NCI-H524 (cell line): ENCODE measurements at regions not wholly inside any gene's neighbourhood (a gene's known extent, or its start where the extent isn't known, plus 50 kb on each side); places are given as distances from the start of the nearest gene placed in this dataset.
"Not testable (repeated sequence)": the region's sequence is repeated elsewhere in the genome, so short reads cannot be mapped to it uniquely, and the experiment has no call there.

Experiments used
- DNase-seq, 2 experiments: peaks; one replicate each; lab custom pipeline; 2025; lab: John Stamatoyannopoulos, UW

GRCh38 chr6:139990856-139991465 is 616.5 kb upstream of the CITED2 start:
- no peak for DNase-seq

DNA sequence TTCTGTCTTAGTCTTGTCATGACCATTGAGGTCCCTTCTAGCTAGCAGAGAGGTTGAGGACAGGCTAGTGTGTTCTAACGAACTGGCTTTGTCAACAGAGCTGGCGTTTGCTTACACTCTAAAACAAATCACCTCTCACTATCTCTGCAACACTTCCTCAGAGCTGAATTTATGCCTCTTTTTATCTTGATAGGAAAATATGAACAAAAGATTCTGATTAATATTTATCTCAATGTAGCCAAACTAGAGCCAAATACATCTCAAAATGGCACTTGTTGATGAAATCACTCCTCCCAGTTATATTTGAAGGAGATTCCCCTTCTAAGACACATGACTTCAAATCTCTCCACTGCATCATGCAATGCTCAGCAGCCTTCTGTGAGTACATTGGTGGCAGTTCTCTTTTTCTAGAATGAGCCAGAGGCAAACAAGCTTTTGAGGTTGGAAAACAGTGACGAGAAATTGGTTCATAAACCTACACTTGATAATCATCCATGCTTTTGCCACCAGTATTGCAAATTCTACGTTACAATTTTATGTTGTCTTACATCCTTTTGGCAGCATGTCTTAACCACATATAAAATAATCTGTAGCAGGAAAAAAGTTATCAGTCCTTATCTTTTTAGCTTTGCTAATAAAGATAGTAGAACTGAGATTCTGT is 615.7 kb upstream of the CITED2 start:
- no peak for DNase-seq

- no peak for DNase-seq
Observed at GRCh38 chr6:139988685-139989084, 614.2 kb upstream of the CITED2 start.

- no peak for DNase-seq
Observed at GRCh38 chr6:139987091-139987490, 612.6 kb upstream of the CITED2 start.

- DNase-seq = no peak
Observed at GRCh38 chr6:139985236-139985815, 610.9 kb upstream of the CITED2 start.

GRCh38 chr6:139984317-139984716 is 609.9 kb upstream of the CITED2 start:
- DNase-seq = no peak

- no peak for DNase-seq
Observed at GRCh38 chr6:139983555-139984276, 609.3 kb upstream of the CITED2 start.

GRCh38 chr6:139982652-139983295 is 608.3 kb upstream of the CITED2 start:
- no peak for DNase-seq

- DNase-seq = no peak
Observed at GRCh38 chr6:139982195-139982594, 607.7 kb upstream of the CITED2 start.

DNA sequence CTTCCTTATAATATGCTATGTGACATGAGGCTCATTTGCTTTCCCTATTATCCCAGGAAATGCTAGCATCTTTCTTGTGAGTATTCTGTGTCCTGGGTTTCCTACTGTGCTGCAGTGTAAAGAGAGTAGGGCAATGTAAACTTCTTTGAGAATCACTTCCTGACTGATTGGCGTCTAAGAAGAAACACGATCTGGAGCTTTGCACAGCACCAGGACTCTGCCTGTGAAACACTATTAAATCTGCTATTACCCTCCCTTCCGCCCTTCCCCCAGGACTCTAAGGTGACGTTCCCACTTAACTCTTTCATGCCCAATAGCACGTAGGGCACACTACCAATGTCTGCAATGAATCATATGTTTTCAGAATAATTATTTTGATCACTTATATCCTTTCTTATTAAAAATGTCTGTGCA is 607.3 kb upstream of the CITED2 start:
- DNase-seq = peak; percentile 21 to 74

- DNase-seq = no peak
Observed at GRCh38 chr6:139981066-139981624, 606.7 kb upstream of the CITED2 start.

- not testable (repeated sequence) for DNase-seq
Observed at GRCh38 chr6:139980631-139981030, 606.2 kb upstream of the CITED2 start.

DNA sequence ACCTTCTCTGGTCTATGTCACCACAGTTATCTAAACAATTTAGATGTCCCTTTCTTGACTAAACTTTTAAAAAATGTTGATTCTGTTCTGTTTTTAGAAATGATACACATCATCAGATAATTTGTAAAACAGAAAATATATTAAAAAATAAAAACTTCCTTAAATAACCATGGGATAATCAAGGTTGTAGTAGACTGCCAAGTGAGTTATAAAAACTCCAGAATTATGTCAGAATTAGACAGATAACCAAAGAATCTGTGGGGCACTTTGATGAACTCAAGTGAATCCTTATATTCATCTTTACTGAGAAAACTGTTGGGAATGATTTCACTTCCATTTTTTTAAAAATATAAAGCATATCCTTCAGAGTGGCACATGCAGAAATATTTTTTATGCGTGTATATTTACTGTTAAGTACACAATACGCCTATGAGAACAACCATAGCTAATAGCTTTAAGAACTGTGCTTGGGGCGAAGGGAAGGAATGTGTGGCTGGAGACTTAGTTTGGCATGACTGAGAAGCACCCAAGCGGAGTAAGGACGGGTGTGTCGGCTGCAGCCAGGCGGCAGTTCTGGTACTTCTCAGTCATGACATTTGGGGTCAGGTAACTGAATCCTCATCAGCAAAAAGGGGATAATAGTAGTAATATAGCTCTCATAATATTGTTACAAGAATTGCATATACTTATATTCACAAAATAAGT is 604.7 kb upstream of the CITED2 start:
- no peak for DNase-seq

- no peak for DNase-seq
Observed at GRCh38 chr6:139977887-139978332, 603.5 kb upstream of the CITED2 start.

DNA sequence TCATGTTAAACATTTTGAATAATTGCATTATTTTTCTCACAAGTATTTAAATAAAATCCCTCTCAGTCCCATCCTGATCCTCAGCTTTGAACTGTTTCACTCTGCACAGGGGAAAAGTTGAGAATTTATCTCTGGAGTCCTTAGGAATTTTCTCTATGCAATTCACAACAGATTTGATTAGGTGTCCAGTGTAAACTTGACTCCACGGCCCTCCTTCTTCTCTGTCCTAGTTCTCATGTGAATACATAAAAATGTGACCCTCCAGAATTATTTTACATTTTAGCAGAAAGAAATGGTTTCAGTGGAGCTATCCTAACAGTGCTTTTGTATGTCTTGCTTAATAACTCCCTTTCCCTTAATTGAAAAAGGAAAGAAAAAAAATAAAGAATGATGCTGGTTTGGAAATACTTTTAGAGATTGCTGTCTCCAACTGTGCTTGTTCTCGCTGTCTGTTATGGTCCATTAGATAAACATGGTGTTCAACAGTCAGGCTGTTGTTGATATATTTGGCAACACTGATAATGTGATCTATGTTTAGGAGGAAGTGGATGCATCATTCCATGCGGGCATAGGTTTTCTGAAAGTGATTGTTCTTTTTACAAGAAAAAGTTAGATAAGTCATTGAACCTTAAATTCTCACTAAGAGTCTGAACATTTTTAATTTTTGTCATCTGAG is 599.4 kb upstream of the CITED2 start:
- no peak for DNase-seq

GRCh38 chr6:139972116-139972515 is 597.7 kb upstream of the CITED2 start:
- DNase-seq = no peak

DNA sequence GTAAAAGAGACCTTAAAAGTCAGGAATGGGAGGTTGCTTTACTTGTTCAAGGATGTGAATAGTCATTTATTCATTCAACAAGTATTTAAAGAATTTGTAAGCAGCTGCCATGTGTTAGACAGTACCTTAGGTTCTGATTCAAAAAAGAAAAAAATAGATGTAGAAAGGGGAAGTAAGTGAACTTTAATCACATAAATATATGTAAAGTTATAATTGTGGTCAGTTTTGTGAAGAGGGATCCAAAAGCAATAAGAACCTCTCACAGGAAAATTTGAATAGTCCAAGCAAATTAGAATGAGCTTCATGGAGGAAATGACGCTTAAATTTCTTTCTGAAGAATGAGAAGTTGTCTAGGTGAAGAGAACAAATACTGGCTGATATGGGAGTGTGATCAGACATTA is 596.1 kb upstream of the CITED2 start:
- DNase-seq = no peak

GRCh38 chr6:139967497-139967896 is 593.0 kb upstream of the CITED2 start:
- no peak for DNase-seq

DNA sequence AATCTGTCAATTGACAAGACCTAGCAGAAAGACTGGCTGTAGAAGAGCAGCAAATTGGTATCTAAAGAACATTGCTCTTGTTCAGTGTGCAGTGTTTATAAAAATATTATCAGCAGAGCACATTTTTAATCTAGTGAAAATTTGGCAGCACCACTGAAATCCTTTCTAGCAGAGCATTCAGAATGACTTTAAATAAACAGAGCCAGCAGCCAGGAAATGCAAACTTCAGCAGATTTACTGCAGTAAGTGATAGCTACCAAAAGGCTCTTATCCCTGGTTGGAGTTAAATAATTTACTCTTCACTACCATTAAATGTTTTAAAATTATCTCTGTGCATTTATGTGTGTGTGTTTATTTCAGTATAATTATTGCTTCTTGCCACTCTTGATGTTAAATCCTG is 590.9 kb upstream of the CITED2 start:
- DNase-seq = no peak

- DNase-seq = no peak
Observed at GRCh38 chr6:139964737-139965136, 590.3 kb upstream of the CITED2 start.
